SK-N-SH (cell line): ENCODE measurements at regions not wholly inside any gene's neighbourhood (a gene's known extent, or its start where the extent isn't known, plus 50 kb on each side); places are given as distances from the start of the nearest gene placed in this dataset.

Source experiments
- CHD2 ChIP-seq: fragments of 150-350 bp; IDR thresholded peaks from 2 replicates; pipeline ENCODE4 v1.6.1; 2018; ENCODE audit warnings: low read length; ENCODE audit not compliant: partially characterized antibody
- POLR2AphosphoS5 ChIP-seq: IDR thresholded peaks from 2 replicates; pipeline ENCODE4 v1.6.1; 2012; ENCODE audit warnings: low read depth, low read length
- RAD21 ChIP-seq: IDR thresholded peaks from 2 replicates; pipeline ENCODE4 v1.6.1; 2012; ENCODE audit warnings: mild to moderate bottlenecking, low read length
- TEAD4 ChIP-seq: IDR thresholded peaks from 2 replicates; pipeline ENCODE4 v1.4.0; 2012; ENCODE audit warnings: mild to moderate bottlenecking, borderline replicate concordance; ENCODE audit not compliant: insufficient read depth
- YY1 ChIP-seq: IDR thresholded peaks from 2 replicates; pipeline ENCODE4 v1.4.0; 2012; ENCODE audit warnings: low read depth, mild to moderate bottlenecking
- TF ChIP-seq, protein P1 (sequence below): IDR thresholded peaks from 2 replicates; pipeline ENCODE4 v1.4.0; 2012; ENCODE audit warnings: low read depth, borderline replicate concordance
- TF ChIP-seq, protein P2 (sequence below): fragments of 150-350 bp; IDR thresholded peaks from 2 replicates; pipeline ENCODE4 v1.6.1; 2017; ENCODE audit warnings: antibody characterized with exemption, low read length, low read depth, borderline replicate concordance
- TF ChIP-seq, protein P3 (sequence below): fragments of 200-600 bp; sonication (generic); IDR thresholded peaks from 2 replicates; pipeline ENCODE4 v1.6.1; 2017; ENCODE audit warnings: antibody characterized with exemption, mild to moderate bottlenecking, moderate library complexity

DNA sequence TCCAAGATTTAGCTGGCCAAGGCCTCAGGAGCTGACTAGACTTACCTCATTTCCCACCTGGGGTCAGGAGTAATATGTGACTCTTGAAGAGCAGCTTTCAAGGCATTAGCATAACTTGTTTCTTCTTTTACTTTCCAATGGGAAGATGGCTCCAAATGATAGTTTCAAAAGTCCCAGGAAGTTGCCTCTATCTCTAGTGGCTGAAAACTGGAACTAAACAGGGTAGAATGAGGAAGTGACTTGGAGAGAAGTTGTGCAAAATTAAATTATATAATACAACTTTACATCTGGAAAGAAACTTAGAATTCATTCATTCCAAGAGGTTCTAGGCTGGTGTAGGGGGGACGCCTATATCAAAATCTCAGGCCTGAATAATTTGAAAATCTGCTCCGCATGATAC, 250.1 kb upstream of the FMN2 start:
- no peak for TF ChIP-seq POLR2AphosphoS5
- no peak for TF ChIP-seq YY1
- TF ChIP-seq, protein P1, sequence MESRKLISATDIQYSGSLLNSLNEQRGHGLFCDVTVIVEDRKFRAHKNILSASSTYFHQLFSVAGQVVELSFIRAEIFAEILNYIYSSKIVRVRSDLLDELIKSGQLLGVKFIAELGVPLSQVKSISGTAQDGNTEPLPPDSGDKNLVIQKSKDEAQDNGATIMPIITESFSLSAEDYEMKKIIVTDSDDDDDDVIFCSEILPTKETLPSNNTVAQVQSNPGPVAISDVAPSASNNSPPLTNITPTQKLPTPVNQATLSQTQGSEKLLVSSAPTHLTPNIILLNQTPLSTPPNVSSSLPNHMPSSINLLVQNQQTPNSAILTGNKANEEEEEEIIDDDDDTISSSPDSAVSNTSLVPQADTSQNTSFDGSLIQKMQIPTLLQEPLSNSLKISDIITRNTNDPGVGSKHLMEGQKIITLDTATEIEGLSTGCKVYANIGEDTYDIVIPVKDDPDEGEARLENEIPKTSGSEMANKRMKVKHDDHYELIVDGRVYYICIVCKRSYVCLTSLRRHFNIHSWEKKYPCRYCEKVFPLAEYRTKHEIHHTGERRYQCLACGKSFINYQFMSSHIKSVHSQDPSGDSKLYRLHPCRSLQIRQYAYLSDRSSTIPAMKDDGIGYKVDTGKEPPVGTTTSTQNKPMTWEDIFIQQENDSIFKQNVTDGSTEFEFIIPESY: no peak
- TF ChIP-seq, protein P2, sequence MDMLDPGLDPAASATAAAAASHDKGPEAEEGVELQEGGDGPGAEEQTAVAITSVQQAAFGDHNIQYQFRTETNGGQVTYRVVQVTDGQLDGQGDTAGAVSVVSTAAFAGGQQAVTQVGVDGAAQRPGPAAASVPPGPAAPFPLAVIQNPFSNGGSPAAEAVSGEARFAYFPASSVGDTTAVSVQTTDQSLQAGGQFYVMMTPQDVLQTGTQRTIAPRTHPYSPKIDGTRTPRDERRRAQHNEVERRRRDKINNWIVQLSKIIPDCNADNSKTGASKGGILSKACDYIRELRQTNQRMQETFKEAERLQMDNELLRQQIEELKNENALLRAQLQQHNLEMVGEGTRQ: no peak
- TF ChIP-seq, protein P3, sequence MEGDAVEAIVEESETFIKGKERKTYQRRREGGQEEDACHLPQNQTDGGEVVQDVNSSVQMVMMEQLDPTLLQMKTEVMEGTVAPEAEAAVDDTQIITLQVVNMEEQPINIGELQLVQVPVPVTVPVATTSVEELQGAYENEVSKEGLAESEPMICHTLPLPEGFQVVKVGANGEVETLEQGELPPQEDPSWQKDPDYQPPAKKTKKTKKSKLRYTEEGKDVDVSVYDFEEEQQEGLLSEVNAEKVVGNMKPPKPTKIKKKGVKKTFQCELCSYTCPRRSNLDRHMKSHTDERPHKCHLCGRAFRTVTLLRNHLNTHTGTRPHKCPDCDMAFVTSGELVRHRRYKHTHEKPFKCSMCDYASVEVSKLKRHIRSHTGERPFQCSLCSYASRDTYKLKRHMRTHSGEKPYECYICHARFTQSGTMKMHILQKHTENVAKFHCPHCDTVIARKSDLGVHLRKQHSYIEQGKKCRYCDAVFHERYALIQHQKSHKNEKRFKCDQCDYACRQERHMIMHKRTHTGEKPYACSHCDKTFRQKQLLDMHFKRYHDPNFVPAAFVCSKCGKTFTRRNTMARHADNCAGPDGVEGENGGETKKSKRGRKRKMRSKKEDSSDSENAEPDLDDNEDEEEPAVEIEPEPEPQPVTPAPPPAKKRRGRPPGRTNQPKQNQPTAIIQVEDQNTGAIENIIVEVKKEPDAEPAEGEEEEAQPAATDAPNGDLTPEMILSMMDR: no peak
- TF ChIP-seq TEAD4: no peak
- TF ChIP-seq CHD2: no peak
- TF ChIP-seq RAD21: no peak
